ENCODE measurements at regions not wholly inside any gene's neighbourhood (a gene's known extent, or its start where the extent isn't known, plus 50 kb on each side); places are given as distances from the start of the nearest gene placed in this dataset.

- DNase-seq, result no peak
Measured at GRCh38 chr14:34120185-34120977, 169.5 kb upstream of the EGLN3 start.

GRCh38 chr14:34119107-34119858 is 168.4 kb upstream of the EGLN3 start:
- DNase-seq, result no peak

GRCh38 chr14:34113991-34114390 is 163.1 kb upstream of the EGLN3 start:
- DNase-seq, result no peak

GRCh38 chr14:34113005-34113511 is 162.2 kb upstream of the EGLN3 start:
- peak; percentile 91 for DNase-seq

- DNase-seq, result no peak
Measured at GRCh38 chr14:34111953-34112352, 161.1 kb upstream of the EGLN3 start.

GRCh38 chr14:34111505-34111904 is 160.6 kb upstream of the EGLN3 start:
- no peak for DNase-seq

GRCh38 chr14:34110531-34110930 is 159.7 kb upstream of the EGLN3 start:
- DNase-seq, result peak; percentile 35

- no peak for DNase-seq
Measured at GRCh38 chr14:34107441-34107840, 156.6 kb upstream of the EGLN3 start.

GRCh38 chr14:34106310-34106709 is 155.4 kb upstream of the EGLN3 start:
- DNase-seq, result no peak

GRCh38 chr14:34104489-34105397 is 153.9 kb upstream of the EGLN3 start:
- no peak for DNase-seq

- DNase-seq, result no peak
Measured at GRCh38 chr14:34103176-34103575, 152.3 kb upstream of the EGLN3 start.

- DNase-seq, result no peak
Measured at GRCh38 chr14:34099635-34100034, 148.8 kb upstream of the EGLN3 start.

GRCh38 chr14:34098985-34099349 is 148.1 kb upstream of the EGLN3 start:
- no peak for DNase-seq

GRCh38 chr14:34098045-34098984 is 147.4 kb upstream of the EGLN3 start:
- DNase-seq, result peak; percentile 32

GRCh38 chr14:34097644-34098043 is 146.8 kb upstream of the EGLN3 start:
- DNase-seq, result no peak

GRCh38 chr14:34094384-34094783 is 143.5 kb upstream of the EGLN3 start:
- DNase-seq, result no peak

- no peak for DNase-seq
Measured at GRCh38 chr14:34093883-34094282, 143.0 kb upstream of the EGLN3 start.

GRCh38 chr14:34090451-34090850 is 139.6 kb upstream of the EGLN3 start:
- DNase-seq, result no peak

- DNase-seq, result no peak
Measured at GRCh38 chr14:34088914-34089313, 138.0 kb upstream of the EGLN3 start.

- no peak for DNase-seq
Measured at GRCh38 chr14:34087571-34087970, 136.7 kb upstream of the EGLN3 start.

- no peak for DNase-seq
Measured at GRCh38 chr14:34086223-34086757, 135.4 kb upstream of the EGLN3 start.

- DNase-seq, result no peak
Measured at GRCh38 chr14:34085695-34086094, 134.8 kb upstream of the EGLN3 start.

Data from EL (cell line).